ENCODE measurements at regions not wholly inside any gene's neighbourhood (a gene's known extent, or its start where the extent isn't known, plus 50 kb on each side); places are given as distances from the start of the nearest gene placed in this dataset.

GRCh38 chr3:5732081-5732480 is 544.6 kb downstream of the EDEM1 start:
- no peak for TF ChIP-seq CTCF (IDR thresholded peaks at IDR 0.05; ENCODE audit: unreplicated experiment)
- DNase-seq = no peak
- CTCF ChIA-PET = interaction anchor here (0.5 kb wide), 1 partner anchor 311 kb away, joined by 3 read pairs; no protein-coding TSS in a partner anchor
- H3K27me3 Mint-ChIP-seq (ENCODE audit: unreplicated experiment) = no peaks in the 10 kb centered on the region
- intact Hi-C loops (cut with micrococcal nuclease; ENCODE audit: unreplicated experiment) = loop anchor here (5.0 kb wide), 1 partner anchor 425 kb away; no protein-coding TSS in a partner anchor
- H3K4me3 Mint-ChIP-seq (ENCODE audit: low read depth, unreplicated experiment) = no peak overlapping the region
- peaks cover 4% of the 10 kb centered on the region for H3K9me3 Mint-ChIP-seq (ENCODE audit: low read depth, unreplicated experiment)
- H3K27ac Mint-ChIP-seq (ENCODE audit: unreplicated experiment) = no peak overlapping the region
- BruUV-seq (replicated peaks) = no TSS peak
- no peaks in the 10 kb centered on the region for H3K36me3 Mint-ChIP-seq (ENCODE audit: insufficient read depth, unreplicated experiment)
- peaks cover 7% of the 10 kb centered on the region for H3K4me1 Mint-ChIP-seq (ENCODE audit: low read depth, unreplicated experiment)

GRCh38 chr3:5733995-5734394 is 546.5 kb downstream of the EDEM1 start:
- Mint-ChIP-seq H3K27ac (ENCODE audit: unreplicated experiment) (no peak overlapping the region), H3K27me3 (ENCODE audit: unreplicated experiment) (no peaks in the 10 kb centered on the region), H3K36me3 (ENCODE audit: insufficient read depth, unreplicated experiment) (no peaks in the 10 kb centered on the region), H3K4me3 (ENCODE audit: low read depth, unreplicated experiment) (no peak overlapping the region), H3K4me1 (ENCODE audit: low read depth, unreplicated experiment) (no peaks in the 10 kb centered on the region), H3K9me3 (ENCODE audit: low read depth, unreplicated experiment) (no peaks in the 10 kb centered on the region)
- CTCF ChIA-PET = interaction anchor here (0.8 kb wide), 1 partner anchor 593 kb away, joined by 3 read pairs; no protein-coding TSS in a partner anchor
- intact Hi-C loops (cut with micrococcal nuclease; ENCODE audit: unreplicated experiment) = loop anchor here (5.0 kb wide), 1 partner anchor 427 kb away; no protein-coding TSS in a partner anchor
- BruUV-seq (replicated peaks) = no TSS peak
- TF ChIP-seq CTCF (IDR thresholded peaks at IDR 0.05; ENCODE audit: unreplicated experiment) = no peak
- no peak for DNase-seq

DNA sequence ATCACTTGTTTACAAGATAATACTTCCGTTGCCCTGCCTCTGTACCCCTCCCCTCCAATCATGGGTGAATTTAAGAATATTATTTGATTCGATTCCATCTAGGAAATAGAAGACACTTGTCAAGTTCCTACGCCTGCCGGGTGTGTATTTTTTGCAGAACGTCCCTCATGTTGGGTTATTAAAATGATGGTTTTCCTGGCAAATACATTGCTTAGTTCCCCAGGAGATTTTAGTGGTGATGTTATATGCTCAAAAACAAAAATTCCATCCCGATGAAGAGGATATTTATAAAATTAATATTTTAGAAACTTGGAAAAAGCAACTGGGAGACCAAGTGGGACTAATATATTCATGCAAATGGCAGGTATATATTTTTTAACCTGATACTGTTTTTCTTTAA is 548.4 kb downstream of the EDEM1 start:
- no peak overlapping the region for H3K27ac Mint-ChIP-seq (ENCODE audit: unreplicated experiment)
- no peaks in the 10 kb centered on the region for H3K27me3 Mint-ChIP-seq (ENCODE audit: unreplicated experiment)
- no TSS peak for BruUV-seq (replicated peaks)
- no peaks in the 10 kb centered on the region for H3K4me1 Mint-ChIP-seq (ENCODE audit: low read depth, unreplicated experiment)
- H3K9me3 Mint-ChIP-seq (ENCODE audit: low read depth, unreplicated experiment) = no peaks in the 10 kb centered on the region
- intact Hi-C loops (cut with micrococcal nuclease; ENCODE audit: unreplicated experiment) = no loop called here
- CTCF ChIA-PET = no interaction called here
- H3K36me3 Mint-ChIP-seq (ENCODE audit: insufficient read depth, unreplicated experiment) = no peaks in the 10 kb centered on the region
- no peak for TF ChIP-seq CTCF (IDR thresholded peaks at IDR 0.05; ENCODE audit: unreplicated experiment)
- H3K4me3 Mint-ChIP-seq (ENCODE audit: low read depth, unreplicated experiment) = no peak overlapping the region
- no peak for DNase-seq

DNA sequence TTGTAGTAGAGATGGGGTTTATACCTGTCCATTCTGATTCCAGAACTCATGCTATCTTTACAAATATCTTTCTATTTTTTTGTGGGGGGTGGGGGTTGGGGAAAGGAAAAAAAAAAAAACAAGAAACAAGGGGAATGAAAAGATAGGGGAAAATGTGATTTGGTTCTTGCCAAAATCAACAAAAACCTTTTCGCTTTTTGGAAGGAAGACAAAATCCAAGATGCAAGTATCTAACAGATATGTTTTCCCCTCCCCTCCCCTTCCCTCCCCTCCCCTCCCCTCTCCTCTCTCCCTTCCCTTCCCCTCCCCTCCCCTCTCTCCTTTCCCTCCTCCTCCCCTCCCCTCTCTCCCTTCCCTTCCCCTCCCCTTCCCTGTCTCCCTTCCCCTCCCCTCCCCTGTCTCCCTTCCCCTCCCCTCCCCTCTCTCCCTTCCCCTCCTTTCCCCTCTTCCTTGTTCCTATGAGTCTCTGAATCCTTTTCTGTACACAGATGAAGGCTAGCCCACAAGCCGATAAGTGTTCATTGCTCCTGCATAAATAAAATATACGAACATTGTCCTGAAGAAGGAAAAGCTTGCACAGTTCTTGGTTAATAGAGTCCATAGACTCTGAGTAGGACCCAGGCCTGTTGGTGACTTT is 551.9 kb downstream of the EDEM1 start:
- BruUV-seq (replicated peaks) = no TSS peak
- intact Hi-C loops (cut with micrococcal nuclease; ENCODE audit: unreplicated experiment) = no loop called here
- Mint-ChIP-seq H3K4me3 (ENCODE audit: low read depth, unreplicated experiment) (no peak overlapping the region), H3K27me3 (ENCODE audit: unreplicated experiment) (no peaks in the 10 kb centered on the region), H3K27ac (ENCODE audit: unreplicated experiment) (no peak overlapping the region), H3K36me3 (ENCODE audit: insufficient read depth, unreplicated experiment) (no peaks in the 10 kb centered on the region), H3K4me1 (ENCODE audit: low read depth, unreplicated experiment) (no peaks in the 10 kb centered on the region), H3K9me3 (ENCODE audit: low read depth, unreplicated experiment) (no peaks in the 10 kb centered on the region)
- TF ChIP-seq CTCF (IDR thresholded peaks at IDR 0.05; ENCODE audit: unreplicated experiment) = no peak
- DNase-seq = no peak
- CTCF ChIA-PET = no interaction called here

Data from Calu3 (cell line).